NCI-H524 (cell line): ENCODE measurements at regions not wholly inside any gene's neighbourhood (a gene's known extent, or its start where the extent isn't known, plus 50 kb on each side); places are given as distances from the start of the nearest gene placed in this dataset.
"Not testable (repeated sequence)": the region's sequence is repeated elsewhere in the genome, so short reads cannot be mapped to it uniquely, and the experiment has no call there.

Experiments
- DNase-seq, 2 experiments: peaks; one replicate each; lab custom pipeline; 2025; lab: John Stamatoyannopoulos, UW

DNA sequence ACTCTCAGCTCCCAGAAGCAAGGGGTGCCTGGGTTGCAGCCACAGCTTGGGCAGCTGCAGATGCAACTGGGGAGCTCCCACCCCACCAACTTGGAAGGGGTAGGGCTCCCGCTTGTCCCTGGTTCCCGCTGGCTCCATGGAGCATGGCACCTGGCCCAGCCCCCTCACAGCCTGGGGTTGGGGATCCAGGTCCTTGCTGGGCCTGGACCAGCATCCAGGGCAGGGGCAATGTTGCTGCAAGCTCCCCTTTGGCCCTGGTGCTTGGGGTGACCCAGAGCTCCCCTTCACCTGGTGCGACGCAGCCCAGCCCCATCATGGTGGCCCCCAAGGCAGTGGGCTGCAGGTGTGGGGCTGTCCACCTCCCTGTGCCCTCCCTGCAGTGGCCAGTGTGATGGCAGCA is 99.6 kb upstream of the FRMD4B start:
- DNase-seq = no peak

DNA sequence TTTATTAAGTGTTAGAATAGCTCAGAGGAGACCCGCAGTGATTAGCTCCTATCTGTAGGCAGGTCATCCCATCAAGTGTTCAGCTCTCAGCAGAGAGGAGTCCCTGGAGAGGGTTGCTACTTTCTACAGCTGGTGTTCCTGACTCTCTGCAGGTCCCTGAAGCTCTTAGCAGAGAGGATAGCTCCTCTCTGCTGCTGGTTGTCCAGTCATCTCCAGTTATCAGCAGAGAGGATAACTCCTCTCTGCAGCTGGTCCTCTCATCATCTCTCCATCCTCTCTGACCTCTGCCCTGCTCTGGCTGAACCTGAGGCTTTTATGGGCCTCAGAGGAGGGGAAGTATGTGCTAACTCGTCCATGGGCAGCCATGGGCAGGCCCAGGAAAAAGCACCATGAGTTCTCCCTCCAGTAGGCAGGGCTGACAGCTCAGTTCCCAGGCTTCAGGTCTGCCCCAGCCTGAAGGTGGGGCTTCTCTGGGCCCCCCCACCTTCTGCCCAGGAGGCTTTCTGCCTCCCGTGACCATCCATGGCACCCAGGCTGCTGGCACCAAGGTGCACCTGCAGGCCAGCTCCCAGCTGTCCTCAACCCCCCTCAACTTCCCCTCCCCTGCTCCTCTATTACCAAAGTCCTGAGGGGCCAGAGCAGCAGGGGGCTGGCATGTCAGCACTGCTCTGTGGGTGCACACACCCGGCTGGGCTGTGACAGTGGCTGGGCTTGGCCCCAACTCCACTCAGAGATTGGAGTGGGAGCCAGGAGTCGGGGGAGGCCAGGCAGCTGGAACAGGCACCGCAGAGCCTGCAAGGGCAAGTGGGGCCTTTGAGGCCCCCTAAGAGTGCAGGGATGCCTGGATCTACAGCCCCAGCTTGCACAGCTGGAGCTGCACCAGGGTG is 98.9 kb upstream of the FRMD4B start:
- DNase-seq = no peak

DNA sequence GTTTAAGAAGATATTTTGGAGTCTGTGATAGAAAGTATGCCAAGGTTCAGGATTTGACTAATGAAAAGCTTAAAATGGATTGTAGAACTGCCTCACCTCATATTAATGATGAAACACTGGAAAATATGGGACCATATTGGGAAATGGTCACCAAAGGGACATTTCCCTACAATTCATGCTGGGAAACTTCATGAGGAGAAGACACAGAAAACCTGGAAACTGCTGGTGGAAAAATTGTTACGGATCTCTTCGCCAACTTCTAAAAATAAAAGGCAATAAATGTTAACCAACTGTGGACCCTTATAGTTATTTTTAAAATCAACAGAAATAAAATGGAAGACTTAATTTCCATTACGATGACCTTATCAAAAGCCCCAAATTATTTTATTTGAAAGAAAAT is 97.6 kb upstream of the FRMD4B start:
- DNase-seq = no peak

DNA sequence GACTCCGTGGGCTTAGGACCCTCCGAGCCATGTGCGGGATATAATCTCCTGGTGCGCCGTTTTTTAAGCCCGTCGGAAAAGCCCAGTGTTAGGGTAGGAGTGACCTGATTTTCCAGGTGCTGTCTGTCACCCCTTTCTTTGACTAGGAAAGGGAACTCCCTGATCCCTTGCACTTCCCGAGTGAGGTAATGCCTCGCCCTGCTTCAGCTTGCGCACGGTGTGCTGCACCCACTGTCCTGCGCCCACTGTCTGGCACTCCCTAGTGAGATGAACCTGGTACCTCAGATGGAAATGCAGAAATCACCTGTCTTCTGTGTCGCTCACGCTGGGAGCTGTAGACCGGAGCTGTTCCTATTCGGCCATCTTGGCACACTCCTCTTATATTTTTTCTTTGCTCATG is 95.1 kb upstream of the FRMD4B start:
- DNase-seq = not testable (repeated sequence)

DNA sequence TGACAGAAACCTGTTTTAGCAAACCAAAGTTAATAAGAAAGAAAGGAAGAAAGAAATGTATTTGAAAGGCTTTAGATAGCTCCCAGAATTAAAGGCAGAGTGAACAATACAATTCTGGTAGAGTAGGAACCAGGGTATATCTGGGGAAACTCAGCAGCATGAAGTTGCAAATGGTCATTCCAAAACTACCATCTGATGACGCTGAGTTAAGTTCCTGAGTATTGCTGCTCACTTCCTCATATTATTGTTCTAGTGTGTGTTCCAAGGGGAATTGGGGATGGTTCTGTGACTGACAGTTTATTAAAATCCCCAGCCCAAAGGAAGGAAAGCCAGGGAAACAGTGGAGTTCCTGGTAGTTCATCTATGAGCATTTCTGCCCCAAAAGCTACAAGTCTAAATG is 88.3 kb upstream of the FRMD4B start:
- no peak for DNase-seq

DNA sequence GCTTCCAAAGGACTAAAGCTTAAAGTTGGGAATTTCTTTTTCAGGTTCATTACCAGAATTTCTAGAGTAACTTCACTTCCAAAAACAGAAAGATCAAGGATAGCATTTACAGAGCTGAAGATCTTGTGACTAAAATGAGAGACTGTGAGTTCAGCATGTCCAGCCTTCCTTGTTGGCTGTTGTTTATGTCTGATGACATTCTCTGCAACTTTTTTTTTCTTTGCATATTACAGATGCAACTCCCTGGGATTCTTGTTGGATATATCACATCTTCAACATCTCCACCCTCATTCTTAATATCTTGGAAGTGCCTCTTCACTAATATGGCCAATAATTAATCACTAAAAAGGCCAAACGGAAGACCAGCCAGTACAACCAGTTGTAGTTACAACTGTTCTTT is 86.2 kb upstream of the FRMD4B start:
- DNase-seq = no peak

DNA sequence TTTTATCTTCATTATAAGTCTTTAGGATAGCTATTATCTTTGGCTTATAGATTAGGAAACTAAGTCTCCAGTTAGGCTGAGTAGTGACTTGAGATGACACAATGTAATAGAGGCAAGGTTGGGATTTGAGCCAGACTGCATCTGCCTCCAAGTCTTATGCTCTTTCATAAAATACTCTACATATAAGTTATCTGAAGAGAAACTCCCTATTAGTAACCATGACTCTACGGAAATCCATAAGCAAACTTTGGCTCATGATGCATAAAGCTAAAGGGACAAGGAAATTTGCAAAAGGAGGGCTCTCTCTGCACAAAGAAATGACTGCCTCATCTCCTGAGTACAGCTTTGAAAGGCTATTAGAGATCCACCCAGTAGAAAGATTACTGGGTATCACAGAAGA is 77.6 kb upstream of the FRMD4B start:
- no peak for DNase-seq

DNA sequence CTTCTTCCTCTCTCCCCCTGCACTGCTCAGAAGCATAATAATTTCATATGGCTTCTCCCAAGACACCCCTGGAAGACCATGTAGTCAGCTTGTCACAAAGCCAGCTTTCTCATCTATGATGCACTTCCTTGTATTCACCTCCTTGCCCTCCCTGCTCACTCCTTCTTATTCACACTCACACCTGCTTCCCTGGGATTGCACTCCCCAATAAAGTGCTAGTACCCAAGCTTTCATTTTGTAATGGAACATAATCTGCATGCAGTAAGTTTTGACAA is 76.9 kb upstream of the FRMD4B start:
- DNase-seq = no peak

DNA sequence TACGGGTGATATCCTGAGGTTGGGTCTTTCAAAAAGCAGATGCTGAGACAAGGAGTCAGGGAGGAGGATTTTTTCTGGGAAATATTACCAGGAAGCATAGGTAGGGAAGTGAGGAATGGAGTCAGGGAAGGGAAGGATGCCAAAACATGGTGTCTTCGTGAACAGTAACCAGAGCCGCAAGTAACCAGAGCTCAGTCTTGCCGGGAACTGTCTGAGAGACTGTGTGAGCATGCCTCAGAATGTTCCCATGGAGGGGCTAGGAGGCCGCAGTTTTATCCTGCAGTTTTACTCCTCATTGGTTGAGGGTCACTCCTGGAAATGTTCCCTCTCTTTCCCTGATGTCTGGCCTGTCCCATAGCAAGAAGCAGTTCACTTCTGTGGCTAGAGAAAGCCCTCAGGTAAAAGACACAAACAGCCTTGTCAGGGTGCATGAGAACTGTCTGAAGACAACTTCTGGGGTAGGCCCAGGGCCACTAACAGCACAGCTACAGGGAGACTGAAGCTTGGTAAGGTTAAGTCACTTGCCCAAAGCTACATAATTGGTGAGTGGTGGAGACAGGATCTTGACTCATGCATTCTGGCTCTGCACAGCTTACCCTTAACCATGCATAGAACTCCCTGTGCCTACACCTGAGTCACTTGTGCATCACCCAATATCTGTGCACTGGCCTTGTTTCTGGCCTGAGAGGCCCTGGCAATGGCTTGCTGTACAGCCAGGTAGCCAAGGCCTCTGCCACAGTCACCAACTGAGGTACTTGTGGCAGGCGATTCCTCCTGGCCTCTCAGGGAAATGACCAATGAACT is 76.3 kb upstream of the FRMD4B start:
- DNase-seq = no peak

DNA sequence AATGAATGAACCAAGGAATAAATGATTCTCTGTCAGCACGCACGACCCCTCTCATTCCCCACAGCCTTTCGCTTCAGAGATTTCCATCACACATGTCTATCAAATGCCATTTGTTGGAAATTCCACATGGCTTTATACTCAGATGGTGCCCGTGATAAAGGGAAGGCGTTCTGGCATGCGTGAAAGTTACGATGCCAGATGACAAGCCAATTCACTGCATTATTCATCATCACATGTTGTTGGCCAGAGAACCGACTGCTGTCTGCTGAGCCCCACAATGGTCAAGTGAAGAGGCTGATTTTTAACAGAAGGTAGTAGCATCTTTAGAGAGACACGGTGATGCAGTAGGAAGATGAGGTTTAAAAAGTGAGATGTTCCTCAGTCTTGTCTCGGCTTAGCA is 74.1 kb upstream of the FRMD4B start:
- no peak for DNase-seq

DNA sequence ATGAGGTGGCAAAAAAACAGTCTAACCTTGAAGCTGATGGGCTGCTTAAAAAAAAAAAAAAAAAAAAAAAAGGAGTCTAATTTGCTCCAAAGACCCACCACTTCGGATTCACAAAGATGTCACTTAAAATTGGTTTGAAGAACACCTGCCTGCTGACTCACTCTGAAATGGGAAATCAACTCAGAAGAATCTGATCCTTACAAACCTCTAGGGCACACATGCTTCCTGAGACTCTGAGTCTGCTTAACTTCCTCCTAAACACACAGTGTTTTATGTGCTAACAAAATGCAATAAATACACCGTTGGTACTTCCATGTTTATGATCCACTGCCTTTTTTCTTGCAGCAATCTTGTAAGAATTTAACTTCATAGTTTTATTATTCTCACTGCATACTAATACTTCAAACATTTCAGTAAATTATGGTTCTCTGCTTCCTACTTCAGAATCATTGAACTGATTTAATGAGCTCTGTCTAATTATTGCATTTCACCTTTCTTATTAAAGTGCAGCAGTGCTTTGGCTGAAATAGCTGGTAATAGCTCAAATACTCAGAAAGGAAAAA is 73.0 kb upstream of the FRMD4B start:
- no peak for DNase-seq

DNA sequence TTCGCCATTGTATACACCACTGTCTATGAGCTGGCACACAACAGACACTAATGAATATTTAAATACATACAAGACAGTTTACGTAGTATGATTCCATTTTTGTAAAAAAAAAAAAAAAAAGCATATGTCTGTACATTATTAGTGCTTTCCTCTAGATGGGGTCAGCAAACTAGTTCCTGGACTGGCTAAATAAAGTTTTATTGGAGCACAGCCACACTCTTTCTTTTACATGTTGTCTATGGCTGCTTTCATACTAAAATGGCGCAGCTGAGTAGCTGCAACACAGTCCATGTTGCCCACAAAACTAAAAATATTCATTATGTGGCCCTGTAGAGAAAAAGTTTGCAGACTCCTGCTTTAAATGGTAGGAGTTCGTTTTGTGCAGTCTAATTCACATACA is 70.7 kb upstream of the FRMD4B start:
- DNase-seq = no peak

DNA sequence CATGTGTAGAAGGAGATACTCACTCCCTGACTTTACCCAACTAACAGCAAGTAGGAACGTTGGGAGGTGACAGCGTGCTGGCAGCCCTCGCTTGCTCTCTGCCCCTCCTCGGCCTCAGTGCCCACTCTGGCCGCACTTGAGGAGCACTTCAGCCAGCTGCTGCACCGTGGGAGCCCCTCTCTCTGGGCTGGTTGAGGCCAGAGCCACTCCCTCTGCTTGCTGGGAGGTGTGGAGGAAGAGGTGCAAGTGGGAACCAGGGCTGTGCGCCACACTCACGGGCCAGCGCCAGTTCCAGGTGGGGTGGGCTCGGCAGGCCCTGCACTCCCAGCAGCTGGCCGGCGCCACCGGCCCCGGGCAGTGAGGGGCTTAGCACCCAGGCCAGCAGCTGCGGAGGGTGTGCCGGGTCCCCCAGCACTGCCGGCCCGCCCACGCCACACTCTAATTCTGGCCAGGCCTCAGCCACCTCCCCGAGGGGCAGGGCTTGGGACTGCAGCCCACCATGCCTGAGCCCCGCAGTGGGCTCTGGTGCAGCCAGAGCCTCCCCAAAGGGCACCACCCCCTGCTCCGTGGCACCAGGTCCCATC is 68.4 kb upstream of the FRMD4B start:
- DNase-seq = no peak

DNA sequence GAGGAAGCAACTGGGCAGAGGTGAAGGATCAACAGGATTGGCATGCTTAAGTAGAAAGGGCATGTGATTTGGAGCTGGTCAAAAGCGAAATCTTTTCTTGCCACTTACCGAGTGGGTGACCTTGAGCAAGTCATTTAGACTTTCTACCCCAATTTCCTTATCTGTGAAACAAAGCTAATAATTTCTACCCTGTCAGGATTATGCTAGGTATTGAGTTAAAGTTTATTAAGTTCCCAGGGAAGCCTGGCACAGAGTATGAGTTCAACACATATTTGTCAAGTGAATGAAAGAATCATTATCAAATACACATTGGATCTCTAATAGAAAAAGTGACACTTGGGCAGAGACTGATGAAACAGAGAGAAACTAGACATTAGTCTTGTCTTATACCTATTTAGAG is 66.4 kb upstream of the FRMD4B start:
- DNase-seq = no peak

DNA sequence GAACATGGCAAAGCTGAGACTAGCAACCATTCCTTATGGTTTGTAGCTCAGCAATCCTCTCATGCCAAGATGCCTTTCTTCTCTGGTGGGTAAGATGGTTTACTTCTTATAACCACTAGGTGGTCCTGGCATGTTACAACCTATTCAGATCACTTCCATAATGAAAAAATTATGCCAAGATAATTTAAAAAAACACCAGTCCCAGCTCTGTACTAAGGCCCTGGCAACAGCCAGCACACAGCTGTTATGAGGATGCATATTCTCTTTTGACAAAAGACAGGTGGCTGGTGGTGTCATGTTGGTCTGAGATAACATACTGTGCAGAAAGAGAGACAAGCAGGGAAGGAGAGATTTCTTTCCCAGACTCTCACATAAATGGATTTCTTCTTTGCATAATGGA is 65.7 kb upstream of the FRMD4B start:
- DNase-seq = peak in 1 of 2 experiments; percentile 41

DNA sequence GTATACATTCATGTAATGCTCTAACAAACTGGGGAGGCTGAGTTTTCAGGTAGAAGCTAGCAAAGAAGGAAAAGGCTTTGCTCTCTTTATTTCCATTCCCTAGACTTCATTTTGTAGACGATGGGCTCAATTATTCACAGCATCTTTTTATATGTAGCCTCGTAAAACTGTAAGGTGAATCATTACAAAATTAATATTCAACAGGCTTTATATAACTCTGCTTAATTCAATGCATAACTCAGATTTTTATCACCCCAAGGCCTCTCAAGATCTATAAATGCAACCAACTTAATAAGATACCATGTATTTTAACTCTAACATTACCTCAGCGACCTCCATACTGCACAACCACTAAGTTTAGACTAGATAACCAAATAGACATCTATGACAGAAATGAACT is 63.0 kb upstream of the FRMD4B start:
- DNase-seq = no peak

DNA sequence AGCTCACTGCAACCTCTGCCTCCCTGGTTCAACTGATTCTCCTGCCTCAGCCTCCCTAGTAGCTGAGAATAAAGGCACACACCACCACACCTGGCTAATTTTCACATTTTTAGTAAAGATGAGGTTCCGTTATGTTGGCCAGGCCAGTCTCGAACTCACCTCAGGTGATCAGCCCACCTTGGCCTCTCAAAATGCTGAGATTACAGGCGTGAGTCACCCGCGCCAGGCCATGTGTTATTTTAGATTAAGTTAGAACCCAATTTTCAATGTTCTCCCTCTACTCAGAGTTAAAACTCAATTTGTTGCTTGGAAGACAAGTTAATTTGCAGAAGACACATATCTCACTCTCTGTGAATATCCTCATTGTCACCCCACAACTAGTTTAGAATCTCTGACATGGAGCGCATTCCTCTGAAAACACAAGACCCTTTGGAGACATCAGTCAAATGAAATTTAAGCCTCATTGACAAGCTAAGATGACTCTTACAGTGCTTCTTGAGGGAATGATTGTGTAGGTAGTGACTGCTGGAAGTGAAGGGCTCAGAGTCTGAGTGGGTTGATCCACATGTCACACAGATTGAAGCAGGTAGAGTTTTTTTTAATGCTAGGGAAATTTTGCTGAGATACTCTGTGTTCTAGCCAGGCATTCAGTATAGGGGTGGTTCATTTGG is 60.6 kb upstream of the FRMD4B start:
- peak in 1 of 2 experiments; percentile 8 for DNase-seq

DNA sequence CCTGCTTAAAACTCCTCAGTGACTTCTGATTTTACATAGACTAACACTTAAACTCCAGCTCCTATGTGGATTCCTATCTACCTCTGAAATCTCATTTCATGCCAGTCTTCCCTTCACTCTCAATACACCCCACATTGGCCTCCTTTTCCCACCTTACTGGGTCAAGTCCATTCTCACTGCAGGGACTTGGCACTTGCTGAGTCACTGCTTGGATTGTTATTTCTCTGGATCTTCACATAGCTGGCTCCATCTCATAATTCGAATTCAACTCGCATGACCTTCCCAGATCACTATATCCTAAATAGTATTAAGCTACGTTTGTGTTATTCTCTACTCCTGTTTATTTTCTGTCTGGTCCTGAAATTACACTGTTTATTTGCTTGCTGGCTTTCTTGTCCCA is 59.6 kb upstream of the FRMD4B start:
- no peak for DNase-seq

DNA sequence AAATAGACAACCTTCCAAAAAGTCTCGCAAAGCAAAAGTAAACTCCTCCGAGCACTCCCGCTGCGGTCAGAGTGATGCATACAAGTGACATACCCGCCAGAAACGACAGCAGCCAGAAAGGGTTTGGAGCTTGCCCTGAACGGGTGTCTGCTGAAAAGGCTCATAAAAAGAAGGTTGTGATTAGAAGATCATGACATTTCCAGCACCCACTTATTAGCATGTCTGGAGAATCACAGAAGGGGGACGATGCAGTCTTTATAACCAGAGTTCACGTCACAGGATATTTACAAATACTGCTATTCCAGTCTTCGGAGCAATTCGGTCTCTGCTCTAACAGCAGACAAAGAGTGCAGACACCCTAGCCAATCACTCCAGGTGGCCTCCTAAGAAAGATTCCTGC is 59.1 kb upstream of the FRMD4B start:
- no peak for DNase-seq

DNA sequence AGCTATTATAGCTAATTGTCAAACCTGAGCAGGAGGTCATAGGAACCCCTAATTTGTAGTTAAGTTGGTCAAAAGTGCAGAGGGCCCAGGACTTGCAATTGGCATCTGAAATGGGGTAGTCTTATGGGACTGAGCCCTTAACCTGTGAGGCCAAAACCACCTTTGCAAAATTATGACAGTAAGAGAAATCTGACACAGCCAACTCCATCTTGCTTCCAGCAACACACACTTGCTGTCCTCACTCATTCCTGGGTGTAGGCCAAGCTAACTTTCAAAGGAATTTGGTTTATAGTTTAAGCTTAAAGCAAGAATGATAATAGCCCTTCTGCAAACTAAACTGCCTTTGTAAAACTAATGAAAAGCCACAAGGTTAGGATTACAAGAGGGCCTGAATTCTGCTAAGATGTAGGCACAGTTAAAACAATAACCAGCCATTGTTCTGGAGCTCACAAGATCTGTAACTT is 57.6 kb upstream of the FRMD4B start:
- no peak for DNase-seq

DNA sequence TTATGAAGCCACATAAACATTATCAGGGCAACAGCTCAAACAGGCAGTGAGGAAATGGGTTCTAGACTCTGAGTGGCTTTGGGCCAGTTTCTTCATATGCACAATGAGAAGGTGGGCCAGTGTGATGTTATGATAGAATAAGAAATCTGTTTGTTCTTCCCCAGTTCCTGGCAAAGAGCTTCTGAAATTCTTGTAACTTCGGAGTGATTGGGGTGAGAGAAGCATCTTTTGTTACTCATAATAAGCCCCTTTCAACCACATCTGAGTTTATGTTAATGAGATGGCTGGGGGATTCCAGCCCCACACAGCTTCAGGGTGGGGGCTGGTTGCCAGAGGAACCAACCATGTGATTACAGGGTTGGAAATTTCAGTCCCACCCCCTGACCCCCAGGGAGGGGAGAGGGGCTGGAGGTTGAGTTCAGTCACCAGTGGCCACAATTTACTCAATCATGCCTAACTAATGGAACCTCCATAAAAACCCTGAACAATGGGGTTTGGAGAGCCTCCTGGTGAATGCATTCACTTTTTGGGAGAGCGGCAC is 57.0 kb upstream of the FRMD4B start:
- no peak for DNase-seq

DNA sequence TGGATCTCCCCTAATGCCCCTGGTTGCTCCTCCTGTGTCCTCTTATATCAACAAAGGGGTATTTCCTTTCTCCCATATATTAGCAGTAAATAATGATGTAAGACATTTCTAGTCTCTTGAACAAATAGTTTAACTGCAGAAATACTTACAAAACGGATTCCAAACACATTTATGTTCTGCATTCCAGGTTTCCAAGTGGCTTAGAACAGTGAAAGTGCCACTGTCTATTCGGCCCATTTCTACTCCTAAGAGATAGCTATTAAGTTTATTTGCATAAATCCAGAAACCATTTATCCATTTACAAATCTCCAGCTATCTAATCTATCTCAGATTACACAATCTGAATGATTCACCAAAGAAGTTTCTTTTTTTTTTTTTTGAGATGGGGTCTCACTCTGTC is 55.8 kb upstream of the FRMD4B start:
- DNase-seq = no peak
